Posterior vena cava (tissue), 2 donors: ENCODE measurements at regions not wholly inside any gene's neighbourhood (a gene's known extent, or its start where the extent isn't known, plus 50 kb on each side); places are given as distances from the start of the nearest gene placed in this dataset.

ENCODE experiments used
- DNase-seq: peaks from one replicate; pipeline ENCODE4 v3.0.0-alpha.2; 2020; ENCODE audit warnings: low spot score
- intact Hi-C, 2 donors: fragments of 100-400 bp; cut with DNase I; formaldehyde crosslinking; loops; one replicate each; pipeline versions ENCODE4 v1.14.1 to v1.14.2; 2022 to 2023
- donor health status: DM: yes; HTN: yes; CAD: no.
- donor health status: DM: yes; HTN: yes; CAD: no.

DNA sequence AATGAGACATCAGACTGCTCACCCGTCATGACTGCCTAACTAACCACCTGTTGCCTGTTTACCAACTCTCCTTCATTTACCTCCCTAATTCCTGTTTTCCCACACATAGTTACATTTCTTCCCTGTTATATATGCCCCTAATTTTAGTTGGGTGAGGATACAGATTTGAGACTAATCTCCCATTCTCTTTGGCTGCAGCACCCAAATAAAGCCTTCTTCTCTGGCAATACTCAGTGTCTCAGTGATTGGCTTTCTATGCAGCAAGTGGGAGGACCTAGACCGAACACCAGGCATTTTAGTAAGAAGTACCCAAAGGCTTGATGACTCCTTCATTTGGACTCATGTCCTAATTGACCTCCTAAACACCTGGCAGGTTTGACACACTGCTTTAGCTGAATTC is 147.2 kb downstream of the TRIB2 start:
- intact Hi-C loops = no loop called here
- DNase-seq = no peak

DNA sequence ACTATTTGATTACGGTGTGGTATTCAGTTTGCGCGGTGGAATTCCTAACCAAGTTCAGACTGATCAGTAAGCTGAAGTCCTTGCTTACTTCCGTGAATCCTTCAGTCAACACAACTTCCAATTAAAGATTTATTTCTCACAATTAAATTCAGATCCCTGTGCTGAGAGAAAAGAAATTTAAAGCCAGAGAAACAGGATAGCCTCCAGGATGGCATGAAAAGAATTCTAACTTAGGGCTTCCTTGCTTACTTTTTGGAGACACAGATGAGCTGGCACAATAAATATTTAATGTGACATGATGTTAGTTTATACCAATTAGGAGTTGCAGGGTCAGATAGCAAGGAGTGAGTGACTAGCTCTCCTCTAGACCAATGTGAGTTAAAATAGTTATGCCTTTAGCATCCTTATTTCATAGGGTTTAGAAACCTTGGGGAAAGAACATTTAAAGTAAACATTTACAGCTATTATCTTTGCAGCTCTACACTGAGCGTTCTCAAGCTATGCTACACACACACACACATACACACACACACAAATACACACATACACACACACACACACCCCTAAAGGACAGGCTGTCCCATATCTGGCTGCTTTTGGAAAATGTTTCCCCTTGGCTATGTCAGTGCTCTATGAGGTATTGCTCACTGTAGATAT is 151.0 kb downstream of the TRIB2 start:
- DNase-seq = no peak

DNA sequence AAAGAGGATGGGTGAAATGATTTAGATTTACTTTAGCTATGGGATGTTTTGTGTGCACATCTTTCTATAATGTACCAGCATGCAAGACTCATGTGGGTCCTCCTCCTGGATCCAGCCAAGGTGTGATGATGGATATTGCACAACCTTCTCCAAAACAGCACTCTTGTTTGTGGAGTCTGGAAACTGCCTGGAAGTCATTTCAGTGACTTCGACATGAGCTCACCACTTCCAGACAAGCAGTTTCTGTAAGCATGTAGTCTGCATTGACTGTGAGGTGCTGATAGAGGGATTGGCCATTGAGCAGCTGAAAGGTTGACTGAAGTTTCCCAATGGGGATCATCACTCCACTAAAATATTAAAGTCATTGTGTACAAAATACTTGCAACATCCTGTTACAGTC is 154.0 kb downstream of the TRIB2 start:
- intact Hi-C loops = no loop called here
- DNase-seq = no peak

More for the DNA sequence above, 151.0 kb downstream of the TRIB2 start:
- intact Hi-C loops = no loop called here

DNA sequence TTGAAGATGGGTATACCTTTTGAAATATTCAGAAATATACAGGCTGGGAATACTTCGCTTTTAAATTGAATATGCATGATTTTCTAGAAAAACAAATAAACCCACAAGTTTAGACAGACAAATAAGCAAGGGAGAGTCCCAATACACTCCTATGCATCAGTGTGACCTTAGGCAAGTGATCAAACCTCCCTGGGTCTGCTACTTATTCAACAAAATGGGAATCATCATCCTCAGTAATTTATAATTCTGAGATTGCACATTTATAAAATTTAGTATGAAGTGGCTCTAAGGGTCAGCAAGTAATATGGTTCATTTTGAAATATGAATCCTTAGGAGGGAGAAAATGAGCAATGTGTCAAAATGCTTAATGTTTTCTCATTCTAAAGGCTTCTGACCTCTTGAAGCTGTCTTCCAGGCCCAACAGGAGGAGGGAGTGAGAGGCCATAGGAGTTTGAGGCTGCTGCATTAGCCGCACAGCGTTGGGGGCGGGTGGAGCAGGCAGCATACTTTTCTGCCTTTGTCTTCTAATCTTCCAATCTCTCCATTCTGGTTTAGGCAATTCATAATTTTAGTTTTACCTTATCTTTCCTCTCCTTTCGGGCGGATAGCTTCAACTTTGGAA is 155.1 kb downstream of the TRIB2 start:
- intact Hi-C loops = no loop called here
- no peak for DNase-seq

DNA sequence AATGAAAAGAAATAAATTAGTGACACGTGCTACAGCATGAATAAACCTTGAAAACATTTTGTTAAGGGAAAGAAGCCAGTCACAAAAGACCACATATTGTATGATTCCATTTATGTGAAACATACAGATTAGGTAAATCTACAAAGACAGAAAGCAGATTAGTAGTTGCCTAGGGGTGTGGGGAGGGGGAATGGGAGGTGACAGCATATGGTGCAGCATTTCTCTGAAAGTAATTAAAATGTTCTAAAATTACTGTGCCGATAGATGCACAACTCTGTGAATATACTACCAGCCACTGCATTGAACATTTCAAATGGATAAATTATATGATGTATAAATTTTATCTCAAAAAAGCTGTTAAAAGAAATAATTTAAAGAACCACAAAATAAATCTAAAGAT is 161.0 kb downstream of the TRIB2 start:
- intact Hi-C loops = no loop called here

DNA sequence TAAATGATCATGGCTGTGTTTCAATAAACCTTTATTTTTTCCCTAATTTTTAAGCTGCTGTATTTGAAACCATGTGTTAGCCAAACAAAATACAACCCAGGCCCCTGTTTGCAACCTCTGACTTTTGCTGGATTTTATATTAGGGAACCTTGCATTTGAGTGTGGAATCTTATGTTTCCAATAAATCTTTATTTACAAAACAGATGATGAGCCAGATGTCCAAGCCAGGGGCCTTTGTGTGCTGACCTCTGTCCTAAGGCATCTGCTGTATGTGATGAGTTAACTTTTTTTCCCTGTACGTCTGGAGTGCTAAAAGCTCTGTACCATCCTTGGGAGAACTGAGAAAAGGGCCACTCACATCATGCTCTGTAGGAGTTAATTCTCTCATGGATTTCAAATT is 162.9 kb downstream of the TRIB2 start:
- intact Hi-C loops = no loop called here
- no peak for DNase-seq

More for the DNA sequence above, 161.0 kb downstream of the TRIB2 start:
- no peak for DNase-seq

DNA sequence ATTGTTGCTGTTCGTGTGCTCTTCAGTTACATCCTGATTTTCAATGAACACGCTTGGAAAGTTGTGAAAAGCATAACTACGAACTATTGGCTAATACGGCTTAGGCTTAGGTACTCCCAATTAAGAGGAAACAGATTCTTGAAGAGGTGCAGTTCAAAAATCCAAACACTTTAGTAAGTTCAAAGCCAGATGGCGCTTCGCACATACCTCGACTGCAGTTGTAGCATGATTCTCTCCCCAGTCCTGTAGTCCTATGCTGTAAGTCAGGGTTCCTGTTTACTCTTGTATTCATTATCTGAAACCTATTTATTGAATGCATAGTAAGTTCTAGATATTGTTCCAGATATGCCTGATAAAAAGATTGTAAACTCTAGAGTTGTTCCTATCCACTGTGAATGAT is 165.2 kb downstream of the TRIB2 start:
- no peak for DNase-seq
- intact Hi-C loops = no loop called here

DNA sequence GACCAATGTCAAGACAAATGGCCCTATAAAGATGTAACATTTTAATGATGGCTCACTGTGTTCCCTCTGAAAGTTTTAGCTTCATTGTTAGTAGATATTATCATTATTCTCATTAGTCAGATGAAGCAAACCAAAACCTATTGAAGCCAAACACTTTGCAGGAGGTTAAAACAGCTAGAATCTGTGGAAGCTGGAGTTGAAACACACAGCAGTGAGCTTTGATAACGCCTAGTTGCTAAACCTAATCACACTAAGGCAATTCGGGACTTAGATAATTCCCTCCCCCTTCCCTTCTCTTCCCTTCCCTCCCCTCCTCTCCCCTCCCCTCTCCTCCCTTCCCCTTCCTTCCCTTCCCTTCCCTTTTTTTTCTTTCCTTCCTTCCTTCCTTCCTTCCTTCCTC is 165.7 kb downstream of the TRIB2 start:
- intact Hi-C loops = no loop called here
- DNase-seq = no peak

DNA sequence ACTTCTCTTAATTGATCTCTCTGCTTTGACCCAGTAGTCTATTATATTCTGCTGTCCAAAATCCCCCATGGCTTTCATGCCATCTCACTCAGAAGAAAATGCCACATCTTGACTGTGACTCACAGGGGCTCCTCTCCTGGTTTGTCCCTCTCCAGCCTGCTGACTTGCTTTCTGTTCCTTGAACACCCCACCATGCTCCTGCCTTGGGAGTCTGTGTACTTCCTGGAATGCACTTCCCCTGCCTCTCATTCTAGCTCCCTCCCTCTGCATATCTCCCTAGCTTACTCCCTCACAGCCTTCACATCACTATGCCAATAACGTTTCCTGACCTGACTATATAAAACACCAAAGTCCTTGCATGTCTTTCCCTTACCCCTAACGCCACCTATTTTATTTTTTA is 167.2 kb downstream of the TRIB2 start:
- intact Hi-C loops = no loop called here

DNA sequence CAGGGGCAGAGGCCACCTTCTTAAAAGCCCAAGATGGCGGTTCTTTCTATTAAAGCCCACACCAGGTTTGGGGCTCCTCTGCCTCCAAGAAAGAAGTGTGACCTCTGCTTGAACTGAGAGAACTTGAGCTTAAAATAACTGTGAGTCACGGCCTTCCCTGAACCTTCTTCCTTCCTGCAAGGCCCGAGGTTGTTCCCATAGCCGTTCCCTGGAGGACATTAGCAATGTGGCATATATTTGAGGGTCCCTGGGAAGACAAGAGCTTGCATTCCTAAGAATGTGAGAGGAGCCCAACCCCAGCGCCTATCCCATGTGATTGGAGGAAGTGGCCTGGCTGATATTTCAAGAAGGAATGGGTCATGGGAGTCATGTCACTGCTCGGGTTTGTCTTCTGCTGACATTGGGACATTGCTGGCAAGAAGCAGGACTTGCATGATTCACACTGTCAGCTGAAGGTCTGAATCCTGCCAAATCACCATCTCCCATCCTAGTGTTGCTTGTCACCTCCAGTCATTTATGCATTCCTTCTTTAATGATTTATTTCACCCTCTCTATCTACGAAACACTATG is 168.1 kb downstream of the TRIB2 start:
- intact Hi-C loops = no loop called here
- DNase-seq = peak; percentile 83

More for the DNA sequence above, 167.2 kb downstream of the TRIB2 start:
- no peak for DNase-seq

DNA sequence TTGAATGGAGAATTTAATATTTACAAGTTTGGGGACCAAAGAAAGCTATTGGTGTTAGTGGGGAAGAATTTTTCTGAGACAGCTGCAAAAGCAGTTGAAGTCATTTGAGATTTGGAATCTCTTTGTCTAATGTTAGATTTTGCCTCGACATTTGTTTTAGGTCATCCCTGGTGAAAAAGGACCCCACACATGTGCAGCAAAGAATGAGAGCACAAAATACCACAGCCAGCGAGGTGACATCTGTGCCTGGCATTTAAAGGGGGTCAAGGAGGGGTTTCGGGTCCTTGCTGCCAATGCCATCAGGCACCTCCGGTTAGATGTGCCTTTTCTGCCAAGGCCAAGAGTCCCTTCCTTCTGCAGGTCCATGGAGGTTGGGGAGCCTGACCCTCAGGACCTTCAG is 173.3 kb downstream of the TRIB2 start:
- DNase-seq = no peak
- intact Hi-C loops = no loop called here

DNA sequence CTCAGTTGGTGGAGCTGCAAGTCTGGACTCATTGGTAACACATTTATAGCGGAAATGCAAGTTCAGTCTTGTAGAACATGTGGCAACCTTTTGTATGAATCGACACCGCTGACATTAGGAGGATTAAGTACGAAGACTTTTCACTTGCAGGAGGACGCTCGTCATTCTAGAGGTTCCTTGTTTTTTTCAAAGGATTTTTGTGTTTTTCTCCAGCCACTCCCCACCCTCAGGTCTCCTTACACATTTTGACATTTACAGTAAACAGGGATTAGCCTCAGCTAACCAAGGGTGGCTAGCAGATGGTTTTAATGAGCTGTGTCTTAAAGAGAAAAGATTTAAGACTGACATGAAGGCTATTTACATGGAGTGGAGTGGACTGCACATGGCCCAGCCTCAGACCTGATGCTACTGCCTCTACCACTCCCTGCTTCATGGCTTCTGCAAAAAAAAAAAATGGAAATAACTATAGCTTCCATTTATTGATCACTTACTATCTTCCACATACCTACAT is 173.8 kb downstream of the TRIB2 start:
- DNase-seq = no peak

DNA sequence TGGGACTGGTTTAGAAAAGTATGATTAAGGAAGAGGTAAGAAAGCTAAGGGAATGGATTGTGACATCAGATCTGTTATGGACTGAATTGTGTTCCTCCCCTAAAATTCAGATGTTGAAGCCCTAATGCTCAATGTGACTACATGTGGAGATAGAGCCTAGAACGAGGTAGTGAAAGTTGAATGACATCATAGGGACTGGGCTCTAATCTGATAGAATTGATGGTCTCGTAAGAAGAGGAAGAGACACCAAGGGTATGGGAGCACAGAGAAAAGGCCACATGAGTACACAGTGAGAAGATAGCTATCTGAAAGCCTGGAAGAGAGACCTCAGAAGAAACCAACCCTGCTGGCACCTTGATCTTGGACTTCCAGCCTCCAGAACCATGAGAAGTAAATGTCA is 178.3 kb downstream of the TRIB2 start:
- DNase-seq = no peak
- intact Hi-C loops = no loop called here

More for the DNA sequence above, 173.8 kb downstream of the TRIB2 start:
- intact Hi-C loops = no loop called here

DNA sequence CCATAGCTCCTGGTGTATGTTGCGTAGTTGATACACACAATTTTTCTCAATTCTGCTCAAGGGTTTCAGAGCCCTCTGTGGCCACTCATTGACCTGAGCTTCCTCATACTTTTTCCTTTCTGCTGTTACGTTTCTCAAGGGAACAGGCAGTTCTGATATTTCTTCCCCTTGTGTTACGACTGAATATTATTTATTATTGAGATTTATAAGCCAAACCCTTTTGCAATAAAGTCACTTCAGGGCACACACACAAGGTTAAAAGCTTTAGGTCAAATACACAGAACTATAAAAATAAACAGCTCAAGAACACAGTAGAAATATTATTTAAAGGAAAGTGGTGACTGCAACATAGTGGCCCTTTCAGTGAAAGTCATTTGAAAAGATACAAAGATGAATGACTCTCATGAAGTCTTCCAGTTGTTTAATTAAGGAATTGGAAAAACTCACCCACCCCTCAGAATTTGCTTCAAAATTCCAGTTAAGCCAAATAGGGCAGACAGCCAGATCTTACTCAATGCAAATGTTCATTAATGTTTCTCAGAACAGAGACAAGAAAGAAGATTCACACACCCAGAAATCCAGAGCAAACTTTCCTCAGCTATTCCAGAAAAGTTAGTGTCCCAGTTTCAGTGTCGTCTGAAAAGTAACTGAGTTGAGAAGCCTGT is 179.7 kb downstream of the TRIB2 start:
- DNase-seq = no peak
- intact Hi-C loops = no loop called here

DNA sequence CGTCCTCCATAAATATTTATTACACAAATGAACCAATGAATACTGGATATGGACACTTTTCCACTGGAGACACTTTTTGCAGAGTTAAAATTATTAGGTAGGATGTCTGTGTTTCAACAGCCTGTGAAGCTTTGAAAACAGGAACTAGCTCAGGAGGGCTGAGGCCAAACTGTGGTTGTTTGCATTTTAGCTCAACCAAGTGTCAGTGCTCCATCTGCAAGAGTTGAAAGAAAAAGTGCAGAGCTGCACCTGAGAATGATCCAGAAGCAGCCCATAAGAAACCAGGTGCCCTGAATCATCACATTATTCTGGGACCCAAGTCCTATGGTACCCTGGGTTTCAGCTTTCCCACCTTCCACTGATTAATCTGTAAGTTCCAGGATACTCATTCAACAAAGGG is 180.4 kb downstream of the TRIB2 start:
- intact Hi-C loops = no loop called here
- DNase-seq = no peak

DNA sequence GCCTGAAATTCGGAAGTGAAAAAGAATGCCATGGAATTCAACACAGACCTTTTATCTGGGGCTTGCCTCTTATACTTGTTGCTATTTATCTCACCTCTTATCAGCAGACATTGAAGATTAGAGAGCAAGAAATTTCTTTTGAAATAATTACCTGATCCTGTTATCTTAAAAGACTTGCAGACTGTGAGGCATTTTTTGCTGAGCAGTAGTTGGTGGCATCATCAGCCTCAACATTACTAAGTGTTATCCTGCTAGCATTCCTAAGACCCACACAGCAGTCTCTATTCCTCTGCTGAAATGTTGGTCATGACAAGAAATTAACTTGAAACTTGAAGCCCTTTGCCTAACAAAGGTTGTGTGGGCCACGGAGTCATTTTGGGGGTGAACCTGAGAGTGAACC is 186.5 kb downstream of the TRIB2 start:
- intact Hi-C loops = loop anchor here in 1 of 2 donors (5.0 kb wide), 1 partner anchor 1431 kb away; no protein-coding TSS in a partner anchor
- no peak for DNase-seq

DNA sequence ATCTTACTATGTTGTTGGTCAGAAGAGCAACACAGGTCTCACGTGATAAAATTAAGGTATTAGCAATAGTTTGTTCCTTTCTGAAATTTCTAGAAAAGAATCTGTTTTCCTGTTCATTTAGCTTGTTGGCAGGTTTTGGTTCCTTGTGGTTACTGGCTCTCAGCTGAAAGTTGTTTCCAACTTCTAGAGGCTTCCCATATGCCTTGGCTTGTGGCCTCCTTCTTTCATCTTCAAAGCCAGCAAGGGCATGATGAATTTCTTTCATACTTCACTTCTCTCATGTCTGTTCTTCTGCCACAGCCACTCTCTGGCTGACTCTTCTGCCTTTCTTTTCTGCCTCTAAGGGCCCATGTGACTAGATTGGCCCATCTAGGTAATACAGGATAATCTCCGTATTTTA is 193.7 kb downstream of the TRIB2 start:
- DNase-seq = no peak
- intact Hi-C loops = no loop called here

DNA sequence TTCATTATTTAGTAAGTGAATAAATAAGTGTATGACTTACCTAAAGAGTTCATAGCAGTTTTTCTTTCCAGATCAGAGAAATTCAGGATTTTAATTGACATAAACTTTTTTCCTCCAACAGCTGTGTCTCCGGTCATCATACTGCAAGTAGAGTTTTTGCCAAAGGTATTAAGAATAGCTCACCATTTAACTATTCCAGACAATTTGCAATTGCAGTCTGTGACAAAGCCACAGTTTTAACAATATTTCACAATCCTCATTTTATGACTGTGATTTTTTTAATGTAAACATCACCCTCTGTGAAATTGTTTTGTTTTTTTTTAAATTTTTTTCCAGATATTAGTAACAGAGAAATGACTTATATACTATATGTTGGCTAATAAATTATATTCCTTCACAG is 199.1 kb downstream of the TRIB2 start:
- intact Hi-C loops = no loop called here
- no peak for DNase-seq

DNA sequence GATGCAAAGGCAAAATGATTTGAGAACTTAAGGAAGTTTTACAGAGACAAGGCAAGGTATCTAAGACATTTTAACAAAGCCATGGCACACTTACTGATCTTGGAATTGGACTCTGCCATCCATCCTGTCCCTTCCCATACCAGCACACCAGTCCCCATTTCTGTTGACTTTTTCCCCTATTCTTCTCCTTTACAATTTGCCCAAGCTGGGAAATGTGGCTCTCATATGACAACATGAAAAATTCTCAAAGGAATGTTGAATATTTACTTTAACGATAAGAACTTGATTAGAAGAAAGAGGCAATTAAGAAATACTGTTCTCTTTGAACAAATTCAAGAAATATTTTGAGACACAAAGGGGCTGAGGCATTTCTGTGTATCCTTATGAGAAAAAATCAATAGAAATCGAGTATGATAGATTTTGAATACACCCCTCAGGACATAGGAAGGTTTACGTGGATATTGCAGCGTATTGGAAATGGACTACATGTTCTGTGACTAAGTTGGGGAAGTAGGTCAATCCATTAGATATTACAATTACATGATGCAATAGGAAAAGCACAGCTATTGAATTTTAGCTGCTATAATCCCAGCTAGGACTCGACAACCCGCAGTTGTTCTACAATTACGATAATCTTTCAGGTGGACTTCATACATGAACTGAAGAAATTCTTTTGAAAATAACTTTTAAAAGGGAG is 201.6 kb downstream of the TRIB2 start:
- DNase-seq = no peak
- intact Hi-C loops = no loop called here
